ENCODE measurements at regions not wholly inside any gene's neighbourhood (a gene's known extent, or its start where the extent isn't known, plus 50 kb on each side); places are given as distances from the start of the nearest gene placed in this dataset.

- Mint-ChIP-seq H3K9me3 (peaks cover 7% of the 10 kb centered on the region), H3K27me3 (ENCODE audit: low read depth) (peaks cover 8% of the 10 kb centered on the region), H3K36me3 (ENCODE audit: low read depth) (no peaks in the 10 kb centered on the region), H3K4me1 (ENCODE audit: low read depth) (no peaks in the 10 kb centered on the region), H3K27ac (no peak overlapping the region), H3K4me3 (no peak overlapping the region)
These were observed 93.4 kb downstream of the TENT4A start for GRCh38 chr5:6806668-6807067.

GRCh38 chr5:6808462-6808861 lies 95.2 kb downstream of the TENT4A start:
- H3K36me3 Mint-ChIP-seq (ENCODE audit: low read depth) = no peaks in the 10 kb centered on the region
- H3K4me3 Mint-ChIP-seq = no peak overlapping the region
- H3K9me3 Mint-ChIP-seq = peaks cover 7% of the 10 kb centered on the region
- no peaks in the 10 kb centered on the region for H3K4me1 Mint-ChIP-seq (ENCODE audit: low read depth)
- no peak overlapping the region for H3K27ac Mint-ChIP-seq
- H3K27me3 Mint-ChIP-seq (ENCODE audit: low read depth) = peaks cover 4% of the 10 kb centered on the region

- no peak overlapping the region for H3K27ac Mint-ChIP-seq
- no peaks in the 10 kb centered on the region for H3K4me1 Mint-ChIP-seq (ENCODE audit: low read depth)
- peaks cover 4% of the 10 kb centered on the region for H3K27me3 Mint-ChIP-seq (ENCODE audit: low read depth)
- H3K4me3 Mint-ChIP-seq = no peak overlapping the region
- no peaks in the 10 kb centered on the region for H3K36me3 Mint-ChIP-seq (ENCODE audit: low read depth)
- peaks cover 7% of the 10 kb centered on the region for H3K9me3 Mint-ChIP-seq
These were observed 97.6 kb downstream of the TENT4A start for GRCh38 chr5:6810641-6811405.

GRCh38 chr5:6812091-6812490 lies 98.9 kb downstream of the TENT4A start:
- Mint-ChIP-seq H3K27me3 (ENCODE audit: low read depth) (peaks cover 4% of the 10 kb centered on the region), H3K4me1 (ENCODE audit: low read depth) (no peaks in the 10 kb centered on the region), H3K27ac (no peak overlapping the region), H3K4me3 (no peak overlapping the region), H3K36me3 (ENCODE audit: low read depth) (no peaks in the 10 kb centered on the region), H3K9me3 (peaks cover 3% of the 10 kb centered on the region)

GRCh38 chr5:6812800-6813731 lies 99.8 kb downstream of the TENT4A start:
- no peaks in the 10 kb centered on the region for H3K4me1 Mint-ChIP-seq (ENCODE audit: low read depth)
- H3K27me3 Mint-ChIP-seq (ENCODE audit: low read depth) = peaks cover 3% of the 10 kb centered on the region
- H3K4me3 Mint-ChIP-seq = no peak overlapping the region
- no peak overlapping the region for H3K27ac Mint-ChIP-seq
- no peaks in the 10 kb centered on the region for H3K36me3 Mint-ChIP-seq (ENCODE audit: low read depth)
- no peaks in the 10 kb centered on the region for H3K9me3 Mint-ChIP-seq

GRCh38 chr5:6814816-6815215 lies 101.6 kb downstream of the TENT4A start:
- H3K4me1 Mint-ChIP-seq (ENCODE audit: low read depth) = no peaks in the 10 kb centered on the region
- H3K27me3 Mint-ChIP-seq (ENCODE audit: low read depth) = peaks cover 8% of the 10 kb centered on the region
- no peaks in the 10 kb centered on the region for H3K36me3 Mint-ChIP-seq (ENCODE audit: low read depth)
- H3K27ac Mint-ChIP-seq = no peak overlapping the region
- H3K4me3 Mint-ChIP-seq = no peak overlapping the region
- H3K9me3 Mint-ChIP-seq = no peaks in the 10 kb centered on the region

- no peak overlapping the region for H3K4me3 Mint-ChIP-seq
- H3K9me3 Mint-ChIP-seq = peaks cover 4% of the 10 kb centered on the region
- peaks cover 1% of the 10 kb centered on the region for H3K4me1 Mint-ChIP-seq (ENCODE audit: low read depth)
- H3K27ac Mint-ChIP-seq = no peak overlapping the region
- peaks cover 1% of the 10 kb centered on the region for H3K36me3 Mint-ChIP-seq (ENCODE audit: low read depth)
- peaks cover 31% of the 10 kb centered on the region for H3K27me3 Mint-ChIP-seq (ENCODE audit: low read depth)
These were observed 105.6 kb downstream of the TENT4A start for GRCh38 chr5:6818594-6819511.

GRCh38 chr5:6819521-6819920 lies 106.3 kb downstream of the TENT4A start:
- H3K36me3 Mint-ChIP-seq (ENCODE audit: low read depth) = peaks cover 1% of the 10 kb centered on the region
- no peak overlapping the region for H3K27ac Mint-ChIP-seq
- H3K27me3 Mint-ChIP-seq (ENCODE audit: low read depth) = peaks cover 35% of the 10 kb centered on the region
- no peak overlapping the region for H3K4me3 Mint-ChIP-seq
- H3K4me1 Mint-ChIP-seq (ENCODE audit: low read depth) = peaks cover 4% of the 10 kb centered on the region
- peaks cover 4% of the 10 kb centered on the region for H3K9me3 Mint-ChIP-seq

- peaks cover 35% of the 10 kb centered on the region for H3K27me3 Mint-ChIP-seq (ENCODE audit: low read depth)
- peaks cover 4% of the 10 kb centered on the region for H3K9me3 Mint-ChIP-seq
- peaks cover 4% of the 10 kb centered on the region for H3K4me1 Mint-ChIP-seq (ENCODE audit: low read depth)
- peaks cover 1% of the 10 kb centered on the region for H3K36me3 Mint-ChIP-seq (ENCODE audit: low read depth)
- H3K27ac Mint-ChIP-seq = no peak overlapping the region
- H3K4me3 Mint-ChIP-seq = no peak overlapping the region
These were observed 107.7 kb downstream of the TENT4A start for GRCh38 chr5:6820851-6821479.

GRCh38 chr5:6822068-6822467 lies 108.8 kb downstream of the TENT4A start:
- Mint-ChIP-seq H3K9me3 (peaks cover 4% of the 10 kb centered on the region), H3K36me3 (ENCODE audit: low read depth) (peaks cover 1% of the 10 kb centered on the region), H3K27me3 (ENCODE audit: low read depth) (peaks cover 35% of the 10 kb centered on the region), H3K4me3 (no peak overlapping the region), H3K4me1 (ENCODE audit: low read depth) (peaks cover 4% of the 10 kb centered on the region), H3K27ac (no peak overlapping the region)

- Mint-ChIP-seq H3K9me3 (peaks cover 4% of the 10 kb centered on the region), H3K36me3 (ENCODE audit: low read depth) (peaks cover 1% of the 10 kb centered on the region), H3K27me3 (ENCODE audit: low read depth) (peaks cover 35% of the 10 kb centered on the region), H3K4me3 (no peak overlapping the region), H3K27ac (no peak overlapping the region), H3K4me1 (ENCODE audit: low read depth) (peaks cover 9% of the 10 kb centered on the region)
These were observed 109.5 kb downstream of the TENT4A start for GRCh38 chr5:6822556-6823343.

- peaks cover 34% of the 10 kb centered on the region for H3K27me3 Mint-ChIP-seq (ENCODE audit: low read depth)
- no peak overlapping the region for H3K27ac Mint-ChIP-seq
- H3K36me3 Mint-ChIP-seq (ENCODE audit: low read depth) = peaks cover 3% of the 10 kb centered on the region
These were observed 110.8 kb downstream of the TENT4A start for GRCh38 chr5:6823996-6824395.

GRCh38 chr5:6825678-6826244 lies 112.5 kb downstream of the TENT4A start:
- Mint-ChIP-seq H3K27me3 (ENCODE audit: low read depth) (peaks cover 22% of the 10 kb centered on the region), H3K36me3 (ENCODE audit: low read depth) (peaks cover 3% of the 10 kb centered on the region), H3K4me3 (no peak overlapping the region), H3K9me3 (peaks cover 6% of the 10 kb centered on the region), H3K27ac (no peak overlapping the region), H3K4me1 (ENCODE audit: low read depth) (peaks cover 37% of the 10 kb centered on the region)

More at GRCh38 chr5:6823996-6824395, 110.8 kb downstream of the TENT4A start:
- peaks cover 21% of the 10 kb centered on the region for H3K4me1 Mint-ChIP-seq (ENCODE audit: low read depth)
- H3K9me3 Mint-ChIP-seq = peaks cover 4% of the 10 kb centered on the region
- H3K4me3 Mint-ChIP-seq = no peak overlapping the region

Data from T-helper 1 cell treated with Interleukin-12 subunit alpha and Interleukin-12 subunit beta and Interleukin-4 antibody, amounts not matched to agents 30 μg/mL and 1 μg/mL, for 36 hours (primary cell).